GM21381 (cell line): ENCODE measurements at regions not wholly inside any gene's neighbourhood (a gene's known extent, or its start where the extent isn't known, plus 50 kb on each side); places are given as distances from the start of the nearest gene placed in this dataset.

Experiments
- ATAC-seq: cut with Tn5 transposase; IDR thresholded peaks from one replicate; pipeline ENCODE4 v1.9.1; 2021; ENCODE audit warnings: mild to moderate bottlenecking, moderate library complexity; ENCODE audit not compliant: unreplicated experiment

- ATAC-seq = no peak
These were observed 877.6 kb downstream of the SLC4A3 start for GRCh38 chr2:220504938-220505503.

DNA sequence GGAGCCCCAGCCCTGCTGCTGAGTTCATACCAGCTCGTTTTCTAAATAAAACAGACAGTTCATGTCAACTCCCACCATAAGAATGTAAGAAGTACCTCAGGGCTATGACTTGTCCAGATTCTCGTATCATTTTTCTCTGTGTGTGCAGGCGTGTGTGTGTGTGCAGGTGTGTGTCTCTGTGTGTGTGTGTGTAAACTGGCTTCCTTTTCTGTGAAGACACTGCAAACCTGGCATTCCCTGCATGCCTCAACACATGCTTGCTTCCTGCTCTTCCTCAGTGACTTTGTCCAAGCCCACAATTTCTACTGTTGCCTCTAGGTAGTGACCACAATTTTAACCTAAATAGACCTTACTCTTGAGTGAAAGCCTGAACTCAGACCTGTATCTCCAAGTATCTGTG is 879.0 kb downstream of the SLC4A3 start:
- no peak for ATAC-seq

- ATAC-seq = no peak
These were observed 881.8 kb downstream of the SLC4A3 start for GRCh38 chr2:220509096-220509757.

DNA sequence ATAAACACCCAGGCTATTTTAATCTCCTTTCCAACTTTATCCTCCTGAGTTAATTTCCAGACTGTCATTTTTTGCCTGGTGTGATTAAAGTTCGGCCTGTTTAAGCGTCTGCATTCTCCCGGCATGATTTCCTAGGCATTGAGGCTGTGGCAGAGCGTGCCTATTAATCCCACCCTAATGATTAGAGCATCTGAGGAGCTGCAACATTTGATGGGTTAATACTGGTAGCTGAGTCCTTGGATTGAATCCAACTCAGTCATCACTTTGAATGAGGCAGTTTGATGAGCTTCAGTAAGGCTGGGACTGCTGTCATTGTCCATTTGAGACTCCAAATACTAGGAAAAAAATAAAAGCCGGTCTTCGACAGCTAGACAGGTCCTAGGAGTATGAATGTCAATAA is 882.5 kb downstream of the SLC4A3 start:
- no peak for ATAC-seq

GRCh38 chr2:220510668-220511067 is 883.2 kb downstream of the SLC4A3 start:
- no peak for ATAC-seq

- no peak for ATAC-seq
These were observed 885.0 kb downstream of the SLC4A3 start for GRCh38 chr2:220512419-220512818.

DNA sequence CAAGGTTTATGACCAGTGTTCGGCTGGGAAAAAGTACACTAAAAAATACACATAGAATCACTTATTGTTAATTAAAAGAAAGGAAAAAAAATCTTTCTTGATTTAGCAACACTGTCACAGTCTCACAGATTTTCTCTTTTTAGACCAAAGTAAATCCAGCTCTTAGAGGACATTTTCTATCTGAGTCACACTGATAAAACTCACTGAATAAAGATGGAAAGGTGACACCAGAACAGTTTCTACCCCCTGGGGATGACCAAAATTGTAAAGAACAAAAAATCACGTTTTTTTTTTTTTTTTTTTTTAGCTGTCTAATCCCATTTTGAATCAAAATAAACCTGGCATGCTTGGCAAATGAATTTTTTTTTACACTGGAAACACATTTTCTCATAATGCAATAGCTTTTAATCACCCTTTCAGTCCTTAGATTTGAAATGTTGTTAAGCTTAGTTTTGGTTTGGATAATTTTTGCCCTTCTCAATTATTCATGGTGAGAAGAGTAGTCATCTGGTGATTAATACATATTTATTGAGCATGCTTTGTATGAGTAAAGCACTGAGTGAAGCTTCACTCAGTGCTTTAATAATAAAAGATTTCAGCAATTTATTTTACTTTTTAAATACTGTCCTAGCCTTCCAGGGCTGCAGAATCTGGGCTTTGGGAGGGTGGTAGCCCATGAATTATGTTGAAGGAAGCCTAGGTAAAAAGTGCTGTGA is 886.3 kb downstream of the SLC4A3 start:
- ATAC-seq = no peak

GRCh38 chr2:220521551-220521950 is 894.1 kb downstream of the SLC4A3 start:
- ATAC-seq = no peak

DNA sequence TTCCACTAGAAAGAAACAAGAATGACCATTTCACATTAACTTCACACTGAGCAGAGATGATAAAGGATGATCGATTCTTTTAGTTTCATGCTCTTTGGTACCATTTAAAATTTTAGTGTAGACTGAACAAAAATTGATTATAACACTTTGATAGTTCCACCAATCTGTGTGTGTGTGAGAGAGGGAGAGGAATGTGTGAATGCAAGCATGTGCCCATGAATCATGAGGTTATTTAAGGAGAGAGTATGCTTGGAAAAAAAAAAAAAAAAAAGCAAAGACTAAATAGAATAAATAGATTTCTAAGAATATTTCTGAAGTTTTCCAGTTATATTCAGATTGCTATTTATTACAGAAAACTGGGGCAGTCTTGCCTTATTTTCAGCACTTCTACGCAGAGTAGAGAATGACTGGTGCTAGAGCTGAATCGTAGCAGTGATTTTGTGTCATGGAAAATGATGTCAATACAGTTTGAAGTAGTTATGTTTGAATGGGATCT is 900.8 kb downstream of the SLC4A3 start:
- ATAC-seq = no peak

GRCh38 chr2:220531216-220531615 is 903.8 kb downstream of the SLC4A3 start:
- no peak for ATAC-seq

- ATAC-seq = no peak
These were observed 906.1 kb downstream of the SLC4A3 start for GRCh38 chr2:220533485-220533884.

- no peak for ATAC-seq
These were observed 912.1 kb downstream of the SLC4A3 start for GRCh38 chr2:220539481-220539880.

- ATAC-seq = no peak
These were observed 916.6 kb downstream of the SLC4A3 start for GRCh38 chr2:220544049-220544448.

DNA sequence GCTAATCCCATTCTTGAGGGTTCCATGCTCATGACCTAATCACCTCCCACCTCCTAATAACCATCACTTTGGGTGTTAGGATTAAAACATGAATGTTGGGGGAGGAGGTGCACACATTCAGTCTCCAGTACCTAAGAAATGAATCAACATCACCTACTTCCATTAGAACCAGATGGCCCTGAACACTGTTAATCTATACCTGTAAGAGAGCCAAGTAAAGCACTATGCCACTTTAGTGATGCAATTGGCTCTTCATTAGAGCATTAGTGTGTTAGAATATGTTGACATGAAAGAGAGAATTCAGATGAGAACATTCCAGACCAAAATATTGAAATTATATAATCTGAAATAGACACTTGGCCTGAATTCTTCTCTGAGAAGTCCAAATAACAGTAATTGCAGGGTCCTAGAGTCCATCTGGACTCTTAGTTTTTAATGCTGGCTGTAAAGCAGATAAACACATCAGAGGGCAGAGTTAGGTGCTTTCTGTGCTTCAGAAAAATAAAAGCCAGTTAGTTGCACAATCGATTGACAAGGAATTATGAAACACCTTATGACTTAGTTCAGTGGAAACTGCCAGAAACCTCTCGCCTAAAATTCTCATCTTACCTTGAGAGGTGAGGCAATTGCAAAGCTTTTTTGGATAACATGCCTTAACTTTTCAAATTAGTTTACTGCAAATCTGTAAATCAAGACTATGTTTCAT is 923.7 kb downstream of the SLC4A3 start:
- ATAC-seq = no peak

- no peak for ATAC-seq
These were observed 925.5 kb downstream of the SLC4A3 start for GRCh38 chr2:220552790-220553535.

DNA sequence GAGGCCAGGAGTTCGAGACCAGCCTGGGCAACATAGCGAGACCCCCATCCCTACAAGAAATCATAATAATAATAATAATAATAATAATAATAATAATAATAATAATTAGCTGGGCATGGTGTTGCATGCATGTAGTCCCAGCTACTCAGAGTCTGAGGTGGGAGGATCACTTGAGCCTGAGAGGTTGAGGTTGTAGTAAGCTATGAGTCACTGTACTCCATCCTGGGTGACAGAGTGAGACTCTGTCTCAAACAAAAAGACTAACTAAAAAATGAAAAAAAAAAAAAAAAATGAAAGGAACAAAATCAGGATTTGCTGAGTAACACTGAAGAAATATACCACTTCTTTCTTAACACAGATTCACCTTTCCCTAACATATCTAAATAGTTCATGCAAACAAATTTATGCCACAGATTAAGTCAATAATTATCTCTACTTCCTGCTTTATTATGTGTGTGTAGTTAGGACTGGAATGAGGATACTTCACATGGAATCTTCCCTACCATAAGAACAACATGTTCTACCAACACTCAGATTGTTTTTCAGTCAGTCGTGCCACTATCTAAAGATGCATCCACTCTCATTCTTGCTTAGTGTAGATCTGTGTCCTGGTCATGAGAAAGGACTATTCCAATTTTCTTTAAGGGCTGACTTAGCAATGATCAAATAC is 928.7 kb downstream of the SLC4A3 start:
- ATAC-seq = no peak

DNA sequence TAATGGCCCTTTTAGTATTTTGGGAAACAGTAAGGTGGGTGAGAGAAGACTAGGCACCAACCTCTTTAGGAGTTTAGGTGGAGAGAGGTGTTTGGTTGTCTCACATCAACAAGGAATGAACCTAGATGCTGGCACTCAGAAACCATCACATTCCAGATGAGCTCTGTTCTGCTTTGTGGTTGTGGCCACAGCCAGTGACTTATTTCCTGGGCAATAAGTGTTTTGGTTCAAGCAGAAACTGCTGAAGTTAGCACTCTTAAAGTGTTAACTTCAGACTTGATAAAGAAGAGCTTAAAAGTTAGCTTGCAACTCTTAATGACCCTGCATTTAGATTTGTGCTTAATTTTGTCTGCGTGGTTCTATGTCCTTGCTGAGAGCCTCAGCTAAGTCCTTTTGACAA is 929.2 kb downstream of the SLC4A3 start:
- ATAC-seq = no peak

GRCh38 chr2:220560192-220560591 is 932.8 kb downstream of the SLC4A3 start:
- ATAC-seq = no peak

DNA sequence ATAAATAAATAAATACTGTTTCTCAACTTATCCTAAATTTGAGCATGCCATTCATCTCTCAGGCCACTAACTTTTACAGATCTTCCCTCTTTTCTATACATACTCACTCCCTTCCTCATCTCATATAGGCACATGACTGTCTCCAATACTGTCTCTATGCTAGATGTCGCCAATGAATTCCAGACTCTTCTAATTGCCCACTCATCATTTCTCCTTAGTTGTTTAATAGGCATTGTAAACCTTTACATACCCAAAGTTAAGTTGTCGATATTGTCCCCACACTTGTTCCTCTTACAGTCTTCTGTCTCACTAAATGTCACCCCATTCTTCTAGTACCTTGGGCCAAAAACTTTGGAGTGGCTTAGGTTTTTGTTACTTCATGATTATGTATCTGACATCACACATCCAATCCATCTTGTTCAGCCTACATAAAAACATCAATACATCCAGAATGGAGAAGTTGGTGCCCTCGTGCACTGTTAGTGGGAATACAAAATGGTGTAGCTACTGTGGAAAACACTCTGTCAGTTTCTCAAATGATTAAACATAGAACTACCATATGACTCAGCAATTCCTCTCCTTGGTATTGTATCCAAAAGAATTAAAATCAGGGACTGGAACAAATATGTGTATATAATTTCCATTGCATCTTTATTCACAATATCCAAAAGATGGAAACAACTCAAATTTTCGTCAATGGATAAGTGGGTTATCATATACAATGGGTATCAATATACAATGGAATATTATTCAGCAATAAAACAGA is 935.1 kb downstream of the SLC4A3 start:
- no peak for ATAC-seq

DNA sequence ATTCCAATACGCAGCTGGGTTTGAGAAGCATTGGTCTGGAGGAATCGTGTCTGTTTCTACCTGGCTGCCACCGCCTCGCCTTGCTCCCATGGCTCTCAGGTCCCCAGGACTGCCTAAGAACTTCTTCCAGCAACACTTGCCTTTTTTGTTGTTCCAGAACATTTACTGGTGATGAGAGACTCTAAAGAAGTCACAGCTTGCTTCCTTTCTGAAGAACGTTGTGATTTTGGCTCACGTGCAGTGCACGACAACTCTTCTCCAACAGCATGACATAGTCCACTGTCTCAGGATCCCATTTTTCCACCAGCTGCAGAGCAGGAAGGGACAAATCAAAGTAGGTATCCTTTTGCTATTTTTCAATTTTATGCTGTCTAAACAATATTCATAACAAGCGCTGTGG is 940.9 kb downstream of the SLC4A3 start:
- ATAC-seq = no peak
